GM13976 (cell line): ENCODE measurements at regions not wholly inside any gene's neighbourhood (a gene's known extent, or its start where the extent isn't known, plus 50 kb on each side); places are given as distances from the start of the nearest gene placed in this dataset.

Source experiments
- DNase-seq: peaks from one replicate; pipeline ENCODE4 v3.0.0; 2012; ENCODE audit warnings: low spot score
- in situ Hi-C: fragments of 300-500 bp; cut with MboI; formaldehyde crosslinking; loops from one replicate; pipeline ENCODE4 v1.12.0; 2022; ENCODE audit warnings: low sequenced_read_pairs, mixed read lengths, inconsistent platforms; ENCODE audit not compliant: unreplicated experiment
- TF ChIP-seq, protein P1 (sequence below): IDR thresholded peaks from 2 replicates; pipeline ENCODE4 v1.5.1; 2012; ENCODE audit warnings: borderline replicate concordance, mild to moderate bottlenecking; ENCODE audit not compliant: insufficient read depth; ENCODE audit errors: extremely low read depth, missing control alignments, control extremely low read depth

DNA sequence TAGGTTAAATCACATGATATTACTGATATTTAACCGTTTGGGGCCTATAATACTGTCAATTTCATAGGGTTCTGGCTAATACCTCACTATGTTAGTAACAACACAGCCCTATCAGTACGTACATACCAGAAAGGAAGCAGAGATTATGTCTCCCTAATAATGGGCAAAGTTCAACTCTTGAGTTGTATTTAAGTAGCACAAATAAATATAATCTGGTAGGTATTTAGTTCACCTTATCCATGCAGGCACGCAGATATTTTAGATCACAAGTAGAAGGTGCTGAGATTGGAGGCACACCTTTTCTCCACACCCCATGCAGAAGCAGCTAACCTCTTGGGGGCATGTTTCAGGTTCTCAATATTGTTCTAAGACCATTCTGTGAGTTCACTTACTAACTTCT lies 118.9 kb downstream of the IRS1 start:
- DNase-seq, result no peak
- in situ Hi-C loops, result no loop called here
- TF ChIP-seq, protein P1, sequence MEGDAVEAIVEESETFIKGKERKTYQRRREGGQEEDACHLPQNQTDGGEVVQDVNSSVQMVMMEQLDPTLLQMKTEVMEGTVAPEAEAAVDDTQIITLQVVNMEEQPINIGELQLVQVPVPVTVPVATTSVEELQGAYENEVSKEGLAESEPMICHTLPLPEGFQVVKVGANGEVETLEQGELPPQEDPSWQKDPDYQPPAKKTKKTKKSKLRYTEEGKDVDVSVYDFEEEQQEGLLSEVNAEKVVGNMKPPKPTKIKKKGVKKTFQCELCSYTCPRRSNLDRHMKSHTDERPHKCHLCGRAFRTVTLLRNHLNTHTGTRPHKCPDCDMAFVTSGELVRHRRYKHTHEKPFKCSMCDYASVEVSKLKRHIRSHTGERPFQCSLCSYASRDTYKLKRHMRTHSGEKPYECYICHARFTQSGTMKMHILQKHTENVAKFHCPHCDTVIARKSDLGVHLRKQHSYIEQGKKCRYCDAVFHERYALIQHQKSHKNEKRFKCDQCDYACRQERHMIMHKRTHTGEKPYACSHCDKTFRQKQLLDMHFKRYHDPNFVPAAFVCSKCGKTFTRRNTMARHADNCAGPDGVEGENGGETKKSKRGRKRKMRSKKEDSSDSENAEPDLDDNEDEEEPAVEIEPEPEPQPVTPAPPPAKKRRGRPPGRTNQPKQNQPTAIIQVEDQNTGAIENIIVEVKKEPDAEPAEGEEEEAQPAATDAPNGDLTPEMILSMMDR, result no peak

DNA sequence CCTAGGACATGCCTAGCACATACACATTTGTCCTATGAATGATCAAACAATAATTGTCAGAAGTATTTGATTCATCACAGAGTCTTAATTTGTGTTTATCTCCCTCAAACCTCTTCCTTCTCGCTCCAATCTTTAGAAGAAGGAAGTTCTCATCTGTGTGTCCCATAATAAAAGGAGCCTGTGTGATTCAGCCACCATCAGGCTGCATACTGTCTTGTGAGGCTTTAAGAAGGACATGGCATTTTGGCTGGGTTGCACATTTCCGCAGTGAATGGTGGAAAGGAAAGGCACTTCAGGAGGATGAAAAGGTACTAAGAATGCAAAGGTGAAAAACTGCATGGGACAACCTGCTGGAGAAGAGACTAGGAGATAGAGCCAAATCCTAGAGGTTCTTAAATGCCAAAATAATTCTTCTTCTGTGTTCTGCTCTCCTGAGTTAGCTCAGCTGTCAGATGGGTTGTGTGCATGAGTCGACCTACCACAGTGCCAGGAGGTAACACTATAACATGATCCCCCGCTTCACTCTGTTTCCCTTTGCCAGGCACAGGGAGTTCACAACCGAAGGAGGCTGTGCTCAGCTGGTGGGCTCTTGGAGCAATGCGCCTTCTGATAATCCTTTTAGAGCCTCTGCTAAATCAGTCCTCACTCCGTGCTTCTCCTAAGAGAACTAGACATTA lies 120.1 kb downstream of the IRS1 start:
- TF ChIP-seq, protein P1, result no peak
- in situ Hi-C loops, result no loop called here
- DNase-seq, result no peak

DNA sequence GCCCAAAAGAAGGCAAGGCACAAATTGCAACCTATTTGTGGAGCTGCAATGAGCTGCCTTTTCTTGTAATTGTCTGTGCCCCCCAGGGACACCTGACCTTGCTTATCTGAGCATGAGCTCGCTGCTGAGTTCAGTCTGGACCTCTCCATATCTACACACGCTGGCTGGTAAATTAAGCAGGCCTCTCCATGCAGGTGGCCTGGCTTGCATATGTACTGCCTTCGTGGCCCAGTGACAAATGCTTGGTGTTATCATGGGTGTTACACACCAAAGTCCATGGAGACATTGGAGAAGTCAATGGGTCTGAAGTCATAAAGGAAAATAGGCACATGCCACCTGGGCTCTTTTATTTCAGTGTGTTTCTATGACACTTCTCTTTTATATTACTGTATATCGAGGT lies 121.2 kb downstream of the IRS1 start:
- TF ChIP-seq, protein P1, result no peak
- DNase-seq, result no peak
- in situ Hi-C loops, result no loop called here

DNA sequence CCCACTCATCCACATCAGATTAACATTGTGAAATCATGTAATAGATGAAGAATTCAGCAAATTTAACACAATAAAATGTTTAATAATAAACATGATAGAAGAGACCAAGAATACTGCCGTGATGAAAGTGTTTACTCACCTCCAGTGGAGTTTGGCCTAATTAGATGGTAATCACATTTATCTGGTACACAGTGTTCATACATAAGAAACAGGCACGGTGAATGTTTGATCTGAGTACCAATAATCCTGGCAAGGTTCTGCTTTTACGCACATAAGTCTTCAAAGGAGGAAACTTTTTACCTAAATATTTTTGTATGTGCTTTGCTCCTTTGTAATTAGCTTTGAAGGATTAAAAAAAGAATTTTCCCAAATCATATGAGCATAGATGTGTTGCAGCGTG lies 122.5 kb downstream of the IRS1 start:
- in situ Hi-C loops, result no loop called here
- TF ChIP-seq, protein P1, result no peak
- DNase-seq, result no peak

DNA sequence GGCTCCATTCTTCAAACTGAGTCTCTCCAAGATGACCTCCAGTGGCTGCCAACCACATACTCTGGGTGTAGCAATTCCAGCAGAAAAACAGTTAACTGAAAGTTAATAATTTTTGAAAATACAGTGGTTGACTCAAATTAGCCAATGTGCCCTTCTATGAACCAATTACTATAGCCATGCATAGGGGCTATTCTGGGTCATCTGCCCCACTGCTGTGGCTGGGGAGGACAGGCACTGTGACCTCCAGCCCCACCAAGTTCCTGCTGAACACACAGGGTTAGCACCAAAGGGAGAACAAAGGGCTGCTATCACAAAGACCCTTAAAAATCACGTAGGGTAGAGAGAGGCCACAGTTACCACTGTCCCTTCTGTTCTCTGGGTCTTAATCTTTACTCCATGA lies 123.0 kb downstream of the IRS1 start:
- DNase-seq, result no peak
- TF ChIP-seq, protein P1, result no peak
- in situ Hi-C loops, result no loop called here

DNA sequence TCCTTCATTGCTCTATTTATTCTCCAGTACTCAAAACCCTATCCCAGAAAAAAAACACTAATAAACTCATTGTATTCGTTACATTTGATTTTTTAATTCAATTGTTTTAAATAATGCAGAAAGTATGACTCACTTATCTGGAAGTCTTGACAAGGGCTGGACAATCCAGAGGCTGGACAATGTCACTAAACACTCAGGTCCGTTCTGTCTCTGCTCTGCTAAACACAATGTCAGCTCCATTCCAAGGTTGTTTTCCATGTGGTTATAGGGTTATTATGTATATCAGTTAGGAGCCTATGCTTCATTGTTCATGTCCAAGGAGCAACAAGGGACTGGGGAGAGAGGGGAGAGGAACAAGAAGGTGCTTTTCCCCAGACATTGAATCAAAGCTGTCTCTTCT lies 125.5 kb downstream of the IRS1 start:
- in situ Hi-C loops, result no loop called here

More for the DNA sequence above, 125.5 kb downstream of the IRS1 start:
- TF ChIP-seq, protein P1, result no peak
- DNase-seq, result no peak
